ENCODE measurements at regions not wholly inside any gene's neighbourhood (a gene's known extent, or its start where the extent isn't known, plus 50 kb on each side); places are given as distances from the start of the nearest gene placed in this dataset.
"Not testable (repeated sequence)": the region's sequence is repeated elsewhere in the genome, so short reads cannot be mapped to it uniquely, and the experiment has no call there.

DNA sequence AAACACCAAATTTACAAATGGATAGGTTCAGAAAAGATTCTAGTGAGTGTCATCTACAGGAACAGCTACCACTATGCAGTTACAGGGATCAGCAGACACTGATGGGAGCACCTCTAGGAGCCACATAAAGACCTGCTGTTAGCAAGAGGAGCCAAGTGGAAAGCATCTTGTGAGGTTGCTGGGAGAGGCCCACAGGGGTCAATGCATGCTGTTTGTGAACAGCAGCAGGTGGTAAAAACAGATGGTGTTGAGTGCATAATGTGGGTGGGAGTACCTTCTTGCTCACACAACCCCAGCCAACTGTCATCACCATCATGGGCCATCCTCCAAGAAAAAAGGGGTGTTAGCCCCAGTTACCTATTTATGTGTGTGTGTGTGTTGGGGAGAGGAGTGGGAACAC is 215.2 kb upstream of the SSTR1 start:
- DNase-seq (ENCODE audit: low spot score): no peak

DNA sequence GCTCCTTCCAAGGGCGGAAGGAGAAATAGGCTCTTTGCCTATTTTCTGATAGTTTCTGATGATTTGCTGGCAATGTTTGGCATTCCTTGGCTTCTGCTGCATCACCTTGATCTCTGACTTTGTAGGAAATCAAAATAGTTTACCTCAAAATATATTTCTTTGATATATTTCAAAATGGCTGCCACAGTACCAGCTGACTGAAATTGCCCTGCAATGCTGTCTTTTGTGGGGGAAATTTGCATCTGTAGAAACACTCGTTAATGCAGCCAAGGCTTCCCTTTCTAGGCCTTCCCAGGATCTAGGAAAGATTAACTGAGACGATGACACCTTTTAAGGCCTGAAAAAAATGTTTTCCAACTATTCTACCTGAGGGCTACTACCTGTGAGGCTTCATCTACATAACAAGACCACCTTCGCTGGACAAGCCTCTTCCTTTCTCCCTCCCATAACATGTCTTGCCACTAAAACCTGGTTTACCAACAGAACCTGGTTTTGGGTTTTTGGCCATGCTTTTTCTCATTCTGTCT is 212.8 kb upstream of the SSTR1 start:
- DNase-seq (ENCODE audit: low spot score): no peak

DNA sequence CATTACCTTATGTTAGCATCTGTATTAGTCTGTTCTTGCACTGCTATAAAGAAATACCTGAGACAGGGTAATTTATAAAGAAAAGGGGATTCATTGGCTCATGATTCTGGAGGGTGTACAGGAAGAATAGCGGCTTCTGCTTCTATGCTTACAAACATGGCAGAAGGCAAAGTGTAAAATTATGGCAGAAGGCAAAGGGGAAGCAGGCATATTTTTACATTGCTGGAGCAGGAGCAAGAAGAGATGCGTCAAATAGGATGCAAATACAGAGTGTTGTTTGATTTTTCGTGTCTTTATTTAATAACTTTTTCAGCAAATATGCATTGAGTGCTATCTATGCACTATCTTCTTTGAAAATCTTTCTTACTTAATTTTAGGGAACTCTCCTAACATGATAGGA is 210.7 kb upstream of the SSTR1 start:
- DNase-seq (ENCODE audit: low spot score): no peak

DNA sequence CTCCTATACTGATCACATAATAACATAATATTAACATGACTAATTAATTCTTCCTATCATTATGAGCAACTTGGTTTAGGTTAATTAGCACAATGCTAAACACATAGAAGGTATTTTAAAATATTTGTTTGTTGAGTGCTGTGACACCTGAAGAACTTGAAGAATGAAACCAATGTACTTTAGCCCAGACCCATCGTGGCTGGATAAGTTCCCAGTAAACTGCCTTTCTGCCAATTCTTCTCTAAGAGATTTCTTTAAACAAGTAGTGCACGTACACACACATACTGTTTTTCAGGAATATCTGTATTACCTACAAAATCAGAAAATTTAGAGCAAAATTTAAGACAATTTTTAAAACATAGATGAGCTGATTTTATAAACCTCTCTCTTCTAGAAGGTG is 207.4 kb upstream of the SSTR1 start:
- no peak for DNase-seq (ENCODE audit: low spot score)

DNA sequence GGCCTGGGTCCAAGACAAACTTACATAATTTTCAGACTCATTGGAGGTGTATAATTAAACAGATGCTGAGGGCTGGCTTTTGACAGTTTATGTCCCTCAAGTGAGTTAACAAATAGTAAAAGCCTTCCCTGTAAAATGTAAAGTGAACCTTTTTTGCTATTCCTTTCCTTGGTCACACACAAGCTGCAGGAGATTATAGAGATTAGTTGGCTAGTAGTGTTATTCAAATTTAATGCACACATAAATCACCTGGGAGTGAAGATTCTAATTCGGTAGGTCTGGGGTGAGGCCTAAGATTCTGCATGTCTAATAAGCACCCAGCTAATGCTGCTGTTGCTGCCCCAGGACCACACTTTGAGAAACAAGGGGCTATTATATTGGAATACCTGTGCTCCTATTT is 206.2 kb upstream of the SSTR1 start:
- no peak for DNase-seq (ENCODE audit: low spot score)

DNA sequence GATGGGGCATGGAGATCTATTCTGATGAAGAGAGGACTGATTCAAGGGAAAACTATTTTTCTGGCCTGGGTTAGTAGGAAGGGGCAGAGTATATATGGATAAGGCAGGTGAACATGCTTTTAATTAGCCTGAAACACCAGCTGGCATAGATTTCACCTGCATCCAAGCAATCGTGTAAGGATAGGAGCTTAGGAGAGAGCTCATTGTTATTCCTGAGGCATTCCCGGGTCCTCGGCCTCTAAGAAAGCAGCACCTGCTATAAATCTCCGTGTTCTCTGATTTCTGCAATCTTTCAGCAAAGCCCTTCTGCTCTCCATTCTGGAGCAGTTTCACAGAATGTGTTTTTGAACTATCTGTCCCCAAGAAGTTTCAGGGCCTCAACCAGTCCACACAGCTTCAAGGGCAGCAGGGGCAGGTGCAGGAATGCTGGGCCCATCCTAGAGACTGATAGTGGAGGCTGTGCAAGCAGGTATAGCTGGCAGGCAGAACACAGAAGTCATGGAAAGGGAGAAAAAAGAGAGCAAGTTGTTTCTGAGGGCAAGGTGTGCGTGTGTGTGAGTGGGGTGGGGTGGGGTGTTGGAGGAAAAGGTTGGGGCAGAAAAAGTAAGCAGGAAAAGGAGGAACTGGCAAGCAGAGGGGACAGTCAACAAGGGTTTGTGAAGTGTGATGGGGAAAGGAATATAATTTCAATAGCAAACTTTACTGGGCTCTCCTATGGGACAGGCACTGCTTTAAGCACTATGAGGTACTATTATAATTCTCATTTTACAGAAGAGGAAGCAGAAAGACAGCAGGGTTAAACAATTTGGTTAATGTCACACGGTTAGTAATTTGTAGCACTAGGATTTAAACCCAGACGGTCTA is 203.7 kb upstream of the SSTR1 start:
- DNase-seq (ENCODE audit: low spot score): no peak

DNA sequence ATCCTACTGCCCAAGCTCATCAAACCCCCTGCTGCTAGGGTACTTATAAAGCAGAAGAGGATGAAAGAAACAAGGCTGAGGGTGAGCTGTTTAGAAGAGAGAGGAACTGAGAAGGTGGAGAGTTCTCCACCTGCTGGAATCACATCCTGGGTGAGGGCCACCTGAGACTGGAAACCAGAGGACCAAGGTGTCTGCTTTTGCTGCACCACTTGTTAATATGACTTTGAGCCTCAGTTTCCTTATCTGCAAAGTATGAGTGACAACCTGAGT is 203.2 kb upstream of the SSTR1 start:
- no peak for DNase-seq (ENCODE audit: low spot score)

DNA sequence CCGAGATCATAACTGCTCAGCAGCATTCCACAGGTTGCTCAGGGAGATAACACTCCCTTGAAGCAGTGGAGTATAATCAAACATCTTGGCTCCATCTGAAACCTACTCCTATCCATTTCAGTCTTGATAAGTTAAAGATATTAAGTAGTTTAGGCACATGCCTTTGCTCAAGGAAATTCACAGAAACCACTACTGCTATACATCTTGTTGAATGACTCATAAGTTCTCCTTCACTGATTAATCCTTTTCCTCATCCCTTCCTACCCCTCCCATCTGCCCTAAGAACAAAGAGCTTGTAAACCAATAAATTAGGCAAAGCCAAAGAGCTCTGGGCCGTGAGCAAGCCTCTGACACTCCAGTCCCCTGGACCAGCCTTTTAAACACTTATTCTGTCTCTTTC is 196.5 kb upstream of the SSTR1 start:
- not testable (repeated sequence) for DNase-seq (ENCODE audit: low spot score)

DNA sequence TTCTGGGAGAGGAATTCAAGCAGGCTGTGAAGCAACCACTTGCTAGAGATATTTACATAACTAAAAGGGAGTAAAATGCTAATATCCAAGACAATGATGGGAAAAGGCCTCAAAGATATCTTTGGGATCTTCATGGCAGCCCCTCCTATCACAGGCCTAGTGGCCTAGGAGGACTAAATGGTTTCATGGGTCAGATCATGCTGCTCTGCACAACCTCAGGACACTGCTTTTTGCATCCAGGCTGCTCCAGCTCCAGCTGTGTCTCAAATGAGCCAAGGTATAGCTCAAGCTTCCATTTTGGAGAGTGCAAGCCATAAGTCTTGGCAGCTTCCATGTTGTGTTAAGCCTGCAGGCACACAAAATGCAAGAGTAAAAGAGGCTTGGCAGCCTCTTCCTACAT is 195.6 kb upstream of the SSTR1 start:
- no peak for DNase-seq (ENCODE audit: low spot score)

DNA sequence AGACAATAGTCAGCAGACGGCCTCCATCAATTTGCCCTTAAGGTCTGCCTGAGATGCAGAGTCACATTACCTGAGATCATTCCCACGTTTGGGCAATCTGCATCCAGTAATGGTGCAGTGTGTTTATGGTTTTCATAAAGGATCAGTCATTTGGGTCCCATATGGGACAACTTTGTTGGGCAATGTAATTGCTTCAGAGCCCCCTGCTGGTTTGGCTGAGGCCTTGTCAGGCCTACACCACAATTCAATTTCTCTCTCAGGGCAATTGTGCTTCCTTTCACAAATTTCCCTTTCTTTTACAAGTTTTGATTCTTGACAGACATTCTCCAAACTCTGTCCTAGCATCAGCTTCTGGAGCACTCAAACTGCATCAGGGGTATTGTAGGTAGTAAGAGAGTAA is 191.2 kb upstream of the SSTR1 start:
- no peak for DNase-seq (ENCODE audit: low spot score)

DNA sequence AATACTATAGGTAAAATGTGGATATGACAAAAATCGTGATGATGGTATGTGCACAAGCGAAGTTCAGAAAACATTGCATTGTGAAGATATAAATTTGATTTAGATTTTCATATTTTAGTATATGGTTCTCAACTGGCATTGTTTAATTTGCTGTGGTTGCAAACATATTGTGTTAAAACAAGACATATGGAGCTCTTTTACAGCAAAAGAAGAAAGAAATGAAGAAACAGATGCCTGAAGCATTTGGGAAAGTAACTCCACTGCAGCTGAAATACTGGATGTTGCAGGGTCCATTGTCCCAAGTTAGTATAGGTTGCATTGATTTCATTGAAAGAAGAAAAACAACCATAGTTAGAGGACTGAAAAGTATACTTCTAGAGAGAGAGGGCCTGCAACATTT is 185.8 kb upstream of the SSTR1 start:
- no peak for DNase-seq (ENCODE audit: low spot score)

DNA sequence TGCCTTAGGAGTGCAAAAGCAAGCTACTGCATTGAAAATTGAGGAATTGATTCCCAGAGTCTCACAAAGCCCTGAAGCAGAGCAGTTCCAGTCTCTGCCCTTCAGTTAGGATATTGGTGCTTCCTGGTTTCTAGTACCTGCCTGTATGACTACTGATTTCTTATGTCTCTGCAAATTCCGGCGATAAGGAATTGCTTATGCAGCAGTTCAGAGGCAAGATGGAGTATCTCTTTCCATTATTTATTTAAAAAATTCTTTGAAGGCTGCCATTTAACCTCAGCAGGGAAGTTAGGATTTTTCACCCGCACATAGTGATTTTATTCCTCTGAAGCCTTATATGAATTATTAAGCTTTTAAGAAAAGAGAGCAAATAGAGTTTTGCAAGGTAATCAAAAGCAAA is 184.9 kb upstream of the SSTR1 start:
- no peak for DNase-seq (ENCODE audit: low spot score)

DNA sequence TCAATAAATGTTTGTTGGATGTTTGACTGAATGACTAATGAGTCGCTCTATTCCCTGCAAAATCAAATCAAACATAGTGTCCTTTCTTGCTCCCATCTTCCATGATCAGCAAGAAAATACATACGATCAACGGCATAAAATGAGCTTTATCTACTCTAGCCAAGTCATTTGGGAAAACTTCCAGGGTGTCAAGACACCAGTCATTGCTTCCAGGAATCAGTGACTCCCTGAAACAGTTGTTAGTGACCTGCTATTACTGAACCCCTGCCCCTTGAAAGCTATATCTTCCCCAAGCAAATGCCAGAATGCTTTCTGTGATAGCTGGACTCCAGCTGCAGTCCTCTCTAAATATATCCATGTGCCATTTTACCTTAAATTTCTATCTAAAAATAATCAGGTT is 169.5 kb upstream of the SSTR1 start:
- DNase-seq (ENCODE audit: low spot score): no peak

DNA sequence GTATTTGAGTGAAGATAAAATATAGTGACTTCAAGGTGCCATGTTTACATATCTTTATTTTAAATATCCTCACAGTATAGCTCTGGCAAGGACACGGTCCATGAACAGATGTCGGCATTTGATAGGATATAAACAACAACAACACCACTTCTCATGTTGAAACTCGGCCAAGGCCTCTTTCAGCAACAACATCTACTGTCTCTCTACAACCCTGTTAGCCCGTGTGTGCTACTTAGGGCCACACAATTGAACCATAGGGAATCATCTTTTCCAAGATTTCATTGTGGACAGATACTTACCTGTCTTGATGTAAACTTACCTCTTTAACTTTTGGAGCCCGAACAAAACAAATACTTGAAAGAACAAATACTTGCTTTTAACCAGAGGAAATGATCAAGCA is 168.7 kb upstream of the SSTR1 start:
- no peak for DNase-seq (ENCODE audit: low spot score)

DNA sequence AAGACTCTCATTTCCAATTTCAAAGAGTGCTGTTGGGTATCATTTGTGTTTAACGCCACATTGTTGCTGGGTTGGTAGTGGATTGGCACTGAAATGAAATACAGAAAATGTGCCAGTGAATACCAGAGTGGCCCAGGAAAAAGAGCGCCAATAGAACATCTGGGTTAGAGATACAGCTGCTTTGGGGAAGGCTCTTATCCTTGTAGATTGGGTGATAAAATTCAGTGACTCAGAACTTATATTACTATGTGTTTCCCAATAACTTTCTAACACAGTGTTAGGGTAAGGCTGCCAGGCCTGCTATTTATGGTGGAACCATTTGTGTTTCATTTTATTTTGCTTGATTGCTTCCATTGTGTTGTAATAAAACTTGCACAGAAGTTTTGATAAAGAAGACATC is 168.2 kb upstream of the SSTR1 start:
- no peak for DNase-seq (ENCODE audit: low spot score)

DNA sequence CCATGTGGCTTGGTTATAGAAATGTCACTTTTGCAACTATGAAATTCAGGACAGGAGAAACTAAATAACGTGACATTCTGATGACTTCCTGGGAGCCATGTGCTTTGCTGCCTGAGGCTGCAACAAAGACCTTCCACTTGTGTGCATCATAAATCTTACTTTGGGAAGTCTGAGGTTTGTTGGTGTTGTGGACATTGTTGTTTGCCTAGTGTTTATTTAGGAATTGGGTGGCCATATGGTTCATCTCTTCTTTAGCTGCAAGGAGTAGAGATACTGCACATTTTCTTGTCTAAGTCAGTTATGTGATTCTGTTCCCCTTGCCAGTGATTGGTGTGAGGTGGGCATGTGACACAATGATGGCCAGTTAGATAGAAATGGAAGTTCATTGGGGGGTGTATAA is 167.3 kb upstream of the SSTR1 start:
- no peak for DNase-seq (ENCODE audit: low spot score)

DNA sequence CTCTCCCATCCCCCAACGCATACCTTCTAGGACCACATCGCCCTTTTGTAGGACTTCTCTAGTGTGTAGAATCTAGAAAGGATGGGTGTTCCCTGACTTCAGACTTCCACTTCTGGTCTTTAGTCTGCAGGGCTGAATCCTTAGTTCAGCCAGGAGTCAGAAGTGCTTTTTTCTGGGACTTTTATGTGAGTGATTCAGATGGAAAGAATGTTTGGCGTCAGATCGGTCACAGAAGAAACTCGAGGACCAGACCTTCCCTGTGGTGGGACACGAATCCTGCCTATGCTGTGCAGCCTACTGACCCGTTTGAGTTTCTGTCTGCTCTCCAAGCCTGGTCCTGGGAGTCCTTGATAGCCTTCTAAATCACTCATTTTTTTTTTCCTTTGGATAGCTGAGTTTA is 165.4 kb upstream of the SSTR1 start:
- no peak for DNase-seq (ENCODE audit: low spot score)

DNA sequence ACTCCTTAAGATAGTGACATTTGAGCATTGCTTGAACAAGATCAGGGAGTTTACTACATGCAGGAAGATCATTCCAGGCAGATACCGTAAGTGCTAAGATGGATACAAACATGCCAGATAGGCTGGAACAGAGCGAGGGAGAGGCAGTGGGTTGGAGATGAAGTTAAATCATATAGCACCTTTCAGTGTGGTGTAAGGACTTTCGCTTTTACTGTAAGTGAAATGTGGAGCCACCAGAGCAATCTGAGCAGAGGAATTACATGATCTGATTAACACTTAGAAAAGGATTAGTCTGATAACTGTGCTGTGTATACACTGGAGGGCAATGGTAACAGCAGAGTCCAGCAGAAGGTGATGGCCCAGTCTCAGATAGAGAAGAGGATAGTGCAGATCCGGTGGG is 163.0 kb upstream of the SSTR1 start:
- no peak for DNase-seq (ENCODE audit: low spot score)

DNA sequence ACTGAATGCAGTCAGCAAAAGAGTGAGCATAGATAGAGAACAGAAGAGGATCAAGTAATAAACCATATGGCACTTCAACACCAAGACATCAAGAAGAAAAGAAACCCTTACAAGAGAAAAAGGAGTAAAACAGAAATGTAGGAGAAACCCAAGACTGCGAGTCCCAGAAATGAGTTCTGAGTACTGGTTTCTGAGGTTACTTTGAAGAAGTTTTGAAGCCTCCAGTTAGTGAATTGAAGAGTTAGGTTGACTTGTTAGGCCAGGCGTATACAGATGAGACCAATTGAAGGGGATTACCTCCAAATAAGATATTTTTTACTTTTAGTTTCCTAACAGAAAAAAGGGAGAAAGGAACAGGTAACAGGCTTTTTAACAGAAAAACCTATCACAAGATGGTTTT is 162.2 kb upstream of the SSTR1 start:
- no peak for DNase-seq (ENCODE audit: low spot score)

DNA sequence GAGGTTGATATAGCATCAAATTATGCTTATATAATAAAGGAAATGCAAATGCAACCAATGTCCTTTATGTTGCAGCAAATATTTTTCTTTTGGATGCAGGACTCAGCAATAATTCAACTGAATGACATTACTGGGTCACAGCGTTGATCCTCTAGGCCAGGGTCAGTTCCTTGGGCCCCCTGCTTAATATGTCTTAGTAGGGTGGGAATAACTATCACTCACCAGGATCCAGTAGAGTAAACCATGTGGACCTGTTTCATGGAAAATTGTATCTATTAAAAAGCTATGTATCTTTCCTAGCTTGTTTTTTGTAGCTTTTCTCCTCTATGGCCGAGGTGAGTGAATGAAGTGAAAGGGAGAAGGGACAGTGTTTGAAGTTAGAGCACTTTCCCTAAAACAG is 161.5 kb upstream of the SSTR1 start:
- DNase-seq (ENCODE audit: low spot score): no peak

DNA sequence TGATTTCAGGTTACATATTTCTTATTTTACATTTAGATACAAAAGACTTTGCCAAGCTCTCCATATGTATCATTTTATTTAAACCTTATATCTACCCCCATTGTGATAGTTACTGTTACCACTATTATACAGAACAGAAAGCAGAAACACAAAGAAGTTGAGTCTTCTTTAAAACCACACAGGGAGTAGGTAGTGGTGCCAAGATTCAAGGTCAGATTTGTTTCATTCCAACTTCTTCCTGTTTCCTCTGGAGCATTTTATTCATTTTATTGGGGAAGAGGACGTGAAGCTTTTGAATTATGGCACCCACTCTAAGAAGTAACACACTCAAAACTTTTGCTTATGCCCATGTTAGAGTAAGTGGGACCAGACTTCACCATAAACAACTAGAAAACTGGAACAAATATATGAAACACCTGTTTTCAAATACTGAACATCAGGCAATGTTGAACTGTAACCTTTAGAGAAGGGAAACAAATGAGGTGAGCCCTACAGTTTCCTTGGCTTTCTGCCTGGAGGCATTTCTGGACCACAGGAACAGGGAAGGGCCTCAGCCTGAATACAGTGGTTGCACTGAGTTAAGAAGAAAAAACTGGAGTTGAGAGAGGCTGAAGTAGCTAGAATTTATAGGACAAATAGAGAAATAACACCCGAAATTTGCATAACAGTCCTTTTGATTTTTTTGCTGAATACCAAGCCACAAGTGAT is 160.4 kb upstream of the SSTR1 start:
- DNase-seq (ENCODE audit: low spot score): no peak

DNA sequence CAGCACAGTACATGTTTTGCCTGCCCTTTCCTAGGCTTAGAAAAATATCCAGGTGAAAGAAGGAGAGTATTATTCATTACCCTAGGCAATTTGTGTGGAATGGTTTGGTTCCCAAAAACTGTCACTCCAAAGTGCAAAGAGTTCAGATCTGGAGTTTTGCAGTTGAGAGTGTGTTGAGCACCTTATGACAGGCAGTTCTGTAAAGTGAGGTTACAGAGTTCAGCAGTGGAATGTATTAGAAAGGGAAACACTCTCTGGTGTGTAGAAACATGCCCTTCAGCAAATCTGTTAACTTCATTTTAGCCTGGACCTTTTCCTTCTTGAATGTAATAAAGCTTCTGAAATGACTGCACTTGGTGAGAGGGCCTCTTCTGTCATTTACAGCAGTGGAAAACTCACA is 154.0 kb upstream of the SSTR1 start:
- DNase-seq (ENCODE audit: low spot score): no peak

DNA sequence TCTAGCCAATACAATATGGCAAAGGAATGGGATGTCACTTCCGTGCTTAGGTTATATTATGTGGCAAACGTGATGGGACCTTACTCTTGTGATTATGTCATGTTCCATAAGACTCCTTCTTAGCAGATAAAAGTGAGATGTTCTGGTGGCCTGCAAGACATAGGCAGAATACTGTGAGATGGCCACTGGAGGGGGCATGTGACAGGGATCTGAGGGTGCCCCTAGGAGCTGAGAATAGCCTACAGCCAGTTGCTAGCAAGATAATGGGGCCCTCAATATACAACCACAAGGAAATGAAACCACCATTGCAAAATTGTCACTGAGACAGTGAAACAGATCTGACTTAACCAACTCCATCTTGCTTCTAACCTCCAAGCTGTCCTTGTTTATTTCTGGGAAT is 151.4 kb upstream of the SSTR1 start:
- peak; percentile 5 for DNase-seq (ENCODE audit: low spot score)

DNA sequence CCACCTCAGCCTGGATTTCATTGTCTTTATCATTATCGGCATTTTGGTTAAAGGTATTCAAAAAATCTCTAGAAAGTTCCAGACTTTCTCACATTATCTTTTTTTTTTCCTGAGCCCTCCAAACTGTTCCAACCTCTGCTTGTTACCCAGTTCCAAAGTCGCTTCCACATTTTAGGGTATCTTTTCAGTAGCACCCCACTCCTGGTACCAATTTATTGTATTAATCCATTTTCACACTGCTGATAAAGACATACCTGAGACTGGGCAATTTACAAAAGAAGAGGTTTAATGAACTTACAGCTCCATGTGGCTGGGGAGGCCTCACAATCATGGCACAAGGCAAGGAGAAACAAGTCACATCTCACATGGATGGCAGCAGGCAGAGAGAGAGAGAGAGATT is 145.5 kb upstream of the SSTR1 start:
- DNase-seq (ENCODE audit: low spot score): not testable (repeated sequence)
